K562 (cell line): ENCODE measurements at regions not wholly inside any gene's neighbourhood (a gene's known extent, or its start where the extent isn't known, plus 50 kb on each side); places are given as distances from the start of the nearest gene placed in this dataset.

Source experiments
- BHLHE40 ChIP-seq: IDR thresholded peaks from 2 replicates; pipeline ENCODE4 v1.6.1; 2011; ENCODE audit warnings: low read length, improper control_type of control experiment
- CHD1 ChIP-seq: fragments of 200-600 bp; sonication (generic); IDR thresholded peaks from one replicate; pipeline ENCODE4 v1.6.1; 2012; ENCODE audit warnings: mild to moderate bottlenecking, moderate library complexity, low read length, inconsistent platforms
- HDAC6 ChIP-seq: IDR thresholded peaks from 2 replicates; pipeline ENCODE4 v1.6.1; 2012; ENCODE audit warnings: low read depth, mild to moderate bottlenecking, control low read depth, inconsistent platforms, low read length, moderate library complexity
- NR2C2 ChIP-seq, 2 experiments: fragments of 200-800 bp in 1 of 2; sonication (Bioruptor generic) in 1 of 2; sonication (generic) in 1 of 2; formaldehyde crosslinking in 1 of 2; IDR thresholded peaks; 2 replicates each; pipeline versions ENCODE4 v1.6.1 to v1.8.0; 2016 to 2022; ENCODE audit warnings: mild to moderate bottlenecking in 1 of 2, missing compliant biosample characterization in 1 of 2, missing genetic modification characterization in 1 of 2, missing genetic modification reagents in 1 of 2
- NRF1 ChIP-seq, 2 experiments: fragments of 450-650 bp; IDR thresholded peaks in 1 of 2; conservative IDR thresholded peaks in 1 of 2; 2 replicates each; pipeline ENCODE4 v1.6.1; 2014; ENCODE audit warnings: mild to moderate bottlenecking in 2 of 2
- TAF1 ChIP-seq: IDR thresholded peaks from 2 replicates; pipeline ENCODE4 v1.6.1; 2011; ENCODE audit warnings: mild to moderate bottlenecking, low read length, moderate library complexity; ENCODE audit not compliant: insufficient read depth, control insufficient read depth, severe bottlenecking; ENCODE audit errors: extremely low read depth
- ZBTB1 ChIP-seq: sonication (generic); formaldehyde crosslinking; IDR thresholded peaks from 2 replicates; pipeline ENCODE4 v1.8.1; 2023; ENCODE audit warnings: missing genetic modification reagents, low read depth, mild to moderate bottlenecking, borderline replicate concordance
- TF ChIP-seq, protein P1 (sequence below), 3 experiments: IDR thresholded peaks in 2 of 3; conservative IDR thresholded peaks in 1 of 3; 2 replicates each; pipeline ENCODE4 v1.5.1; 2011 to 2012; ENCODE audit warnings: low read length in 3 of 3, mild to moderate bottlenecking in 3 of 3, control low read depth in 2 of 3, improper control_type of control experiment in 1 of 3, inconsistent platforms in 1 of 3, low read depth in 1 of 3, mixed read lengths in 1 of 3, moderate library complexity in 1 of 3; ENCODE audit not compliant: insufficient read depth in 2 of 3
- TF ChIP-seq, protein P2 (sequence below): fragments of 250-450 bp; sonication (Bioruptor Pico); IDR thresholded peaks from 2 replicates; pipeline ENCODE4 v1.8.0; 2022; ENCODE audit warnings: moderate library complexity, mild to moderate bottlenecking, inconsistent platforms
- TF ChIP-seq, protein P3 (sequence below): sonication (generic); formaldehyde crosslinking; IDR thresholded peaks from 2 replicates; pipeline ENCODE4 v1.8.1; 2022; ENCODE audit warnings: missing genetic modification reagents
- TF ChIP-seq, protein P4 (sequence below): fragments of 450-650 bp; IDR thresholded peaks from 2 replicates; pipeline ENCODE4 v1.6.1; 2016; ENCODE audit warnings: borderline replicate concordance

DNA sequence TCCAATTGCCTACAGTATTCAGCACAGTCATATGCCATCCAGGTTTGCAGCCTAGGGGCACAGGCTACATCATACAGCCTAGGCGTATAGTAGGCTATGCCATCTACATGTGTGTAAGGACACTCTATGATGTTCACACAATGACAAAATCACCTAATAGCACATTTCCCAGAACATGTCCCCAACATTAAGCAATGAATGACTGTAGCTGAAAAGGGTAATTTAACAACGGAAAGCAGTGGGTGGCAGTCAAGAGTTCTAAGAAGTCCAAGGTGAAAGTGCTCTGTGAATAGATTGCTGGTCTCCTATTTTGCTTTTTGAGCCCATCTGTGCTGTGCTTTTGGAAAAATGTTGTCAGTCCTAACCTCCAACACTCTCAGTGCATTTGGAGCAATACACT lies 162.6 kb downstream of the KLF6 start:
- TF ChIP-seq BHLHE40 (no peak), HDAC6 (no peak), NR2C2 (CRISPR knock-in tag; IDR thresholded peaks at IDR 0.05) (no peak), NR2C2 (tag; IDR thresholded peaks at IDR 0.05) (no peak), NRF1 (conservative IDR thresholded peaks at IDR 0.05 in 1 of 2, IDR thresholded peaks at IDR 0.05 in 1 of 2) (no peak), ZBTB1 (no peak), TAF1 (no peak), CHD1 (no peak)
- TF ChIP-seq, protein P1, sequence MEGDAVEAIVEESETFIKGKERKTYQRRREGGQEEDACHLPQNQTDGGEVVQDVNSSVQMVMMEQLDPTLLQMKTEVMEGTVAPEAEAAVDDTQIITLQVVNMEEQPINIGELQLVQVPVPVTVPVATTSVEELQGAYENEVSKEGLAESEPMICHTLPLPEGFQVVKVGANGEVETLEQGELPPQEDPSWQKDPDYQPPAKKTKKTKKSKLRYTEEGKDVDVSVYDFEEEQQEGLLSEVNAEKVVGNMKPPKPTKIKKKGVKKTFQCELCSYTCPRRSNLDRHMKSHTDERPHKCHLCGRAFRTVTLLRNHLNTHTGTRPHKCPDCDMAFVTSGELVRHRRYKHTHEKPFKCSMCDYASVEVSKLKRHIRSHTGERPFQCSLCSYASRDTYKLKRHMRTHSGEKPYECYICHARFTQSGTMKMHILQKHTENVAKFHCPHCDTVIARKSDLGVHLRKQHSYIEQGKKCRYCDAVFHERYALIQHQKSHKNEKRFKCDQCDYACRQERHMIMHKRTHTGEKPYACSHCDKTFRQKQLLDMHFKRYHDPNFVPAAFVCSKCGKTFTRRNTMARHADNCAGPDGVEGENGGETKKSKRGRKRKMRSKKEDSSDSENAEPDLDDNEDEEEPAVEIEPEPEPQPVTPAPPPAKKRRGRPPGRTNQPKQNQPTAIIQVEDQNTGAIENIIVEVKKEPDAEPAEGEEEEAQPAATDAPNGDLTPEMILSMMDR (IDR thresholded peaks at IDR 0.05 in 2 of 3, conservative IDR thresholded peaks at IDR 0.05 in 1 of 3; ENCODE audit: insufficient read depth in 2 of 3, low read depth in 1 of 3, low read length in 3 of 3) = 0 out of 6 replicates have a peak, but pooled peaks of 1 of the 3 experiments have one; percentile 22
- TF ChIP-seq, protein P2, sequence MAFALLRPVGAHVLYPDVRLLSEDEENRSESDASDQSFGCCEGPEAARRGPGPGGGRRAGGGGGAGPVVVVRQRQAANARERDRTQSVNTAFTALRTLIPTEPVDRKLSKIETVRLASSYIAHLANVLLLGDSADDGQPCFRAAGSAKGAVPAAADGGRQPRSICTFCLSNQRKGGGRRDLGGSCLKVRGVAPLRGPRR (CRISPR knock-in tag) = no peak
- TF ChIP-seq, protein P3, sequence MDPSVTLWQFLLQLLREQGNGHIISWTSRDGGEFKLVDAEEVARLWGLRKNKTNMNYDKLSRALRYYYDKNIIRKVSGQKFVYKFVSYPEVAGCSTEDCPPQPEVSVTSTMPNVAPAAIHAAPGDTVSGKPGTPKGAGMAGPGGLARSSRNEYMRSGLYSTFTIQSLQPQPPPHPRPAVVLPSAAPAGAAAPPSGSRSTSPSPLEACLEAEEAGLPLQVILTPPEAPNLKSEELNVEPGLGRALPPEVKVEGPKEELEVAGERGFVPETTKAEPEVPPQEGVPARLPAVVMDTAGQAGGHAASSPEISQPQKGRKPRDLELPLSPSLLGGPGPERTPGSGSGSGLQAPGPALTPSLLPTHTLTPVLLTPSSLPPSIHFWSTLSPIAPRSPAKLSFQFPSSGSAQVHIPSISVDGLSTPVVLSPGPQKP (CRISPR knock-in tag) = no peak
- TF ChIP-seq, protein P4, sequence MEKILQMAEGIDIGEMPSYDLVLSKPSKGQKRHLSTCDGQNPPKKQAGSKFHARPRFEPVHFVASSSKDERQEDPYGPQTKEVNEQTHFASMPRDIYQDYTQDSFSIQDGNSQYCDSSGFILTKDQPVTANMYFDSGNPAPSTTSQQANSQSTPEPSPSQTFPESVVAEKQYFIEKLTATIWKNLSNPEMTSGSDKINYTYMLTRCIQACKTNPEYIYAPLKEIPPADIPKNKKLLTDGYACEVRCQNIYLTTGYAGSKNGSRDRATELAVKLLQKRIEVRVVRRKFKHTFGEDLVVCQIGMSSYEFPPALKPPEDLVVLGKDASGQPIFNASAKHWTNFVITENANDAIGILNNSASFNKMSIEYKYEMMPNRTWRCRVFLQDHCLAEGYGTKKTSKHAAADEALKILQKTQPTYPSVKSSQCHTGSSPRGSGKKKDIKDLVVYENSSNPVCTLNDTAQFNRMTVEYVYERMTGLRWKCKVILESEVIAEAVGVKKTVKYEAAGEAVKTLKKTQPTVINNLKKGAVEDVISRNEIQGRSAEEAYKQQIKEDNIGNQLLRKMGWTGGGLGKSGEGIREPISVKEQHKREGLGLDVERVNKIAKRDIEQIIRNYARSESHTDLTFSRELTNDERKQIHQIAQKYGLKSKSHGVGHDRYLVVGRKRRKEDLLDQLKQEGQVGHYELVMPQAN = no peak
